ENCODE measurements at regions not wholly inside any gene's neighbourhood (a gene's known extent, or its start where the extent isn't known, plus 50 kb on each side); places are given as distances from the start of the nearest gene placed in this dataset.

GRCh38 chr2:195450552-195451113 lies 206.4 kb upstream of the SLC39A10 start:
- Histone ChIP-seq H3K9me3 (no peaks in the 10 kb centered on the region), H3K27ac (no peak overlapping the region), H3K36me3 (no peaks in the 10 kb centered on the region), H3K4me3 (ENCODE audit: low read depth in 1 of 2, low read length in 1 of 2) (no peak overlapping the region), H3K4me1 (ENCODE audit: control insufficient read depth in 1 of 2, insufficient read depth in 1 of 2, low read depth in 1 of 2, low read length in 1 of 2) (no peaks in the 10 kb centered on the region), H3K27me3 (no peaks in the 10 kb centered on the region)
- TF ChIP-seq, protein P1, sequence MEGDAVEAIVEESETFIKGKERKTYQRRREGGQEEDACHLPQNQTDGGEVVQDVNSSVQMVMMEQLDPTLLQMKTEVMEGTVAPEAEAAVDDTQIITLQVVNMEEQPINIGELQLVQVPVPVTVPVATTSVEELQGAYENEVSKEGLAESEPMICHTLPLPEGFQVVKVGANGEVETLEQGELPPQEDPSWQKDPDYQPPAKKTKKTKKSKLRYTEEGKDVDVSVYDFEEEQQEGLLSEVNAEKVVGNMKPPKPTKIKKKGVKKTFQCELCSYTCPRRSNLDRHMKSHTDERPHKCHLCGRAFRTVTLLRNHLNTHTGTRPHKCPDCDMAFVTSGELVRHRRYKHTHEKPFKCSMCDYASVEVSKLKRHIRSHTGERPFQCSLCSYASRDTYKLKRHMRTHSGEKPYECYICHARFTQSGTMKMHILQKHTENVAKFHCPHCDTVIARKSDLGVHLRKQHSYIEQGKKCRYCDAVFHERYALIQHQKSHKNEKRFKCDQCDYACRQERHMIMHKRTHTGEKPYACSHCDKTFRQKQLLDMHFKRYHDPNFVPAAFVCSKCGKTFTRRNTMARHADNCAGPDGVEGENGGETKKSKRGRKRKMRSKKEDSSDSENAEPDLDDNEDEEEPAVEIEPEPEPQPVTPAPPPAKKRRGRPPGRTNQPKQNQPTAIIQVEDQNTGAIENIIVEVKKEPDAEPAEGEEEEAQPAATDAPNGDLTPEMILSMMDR (IDR thresholded peaks at IDR 0.05): no peak

- Histone ChIP-seq H3K4me3 (ENCODE audit: low read depth in 1 of 2, low read length in 1 of 2) (no peak overlapping the region), H3K9me3 (no peaks in the 10 kb centered on the region), H3K4me1 (ENCODE audit: control insufficient read depth in 1 of 2, insufficient read depth in 1 of 2, low read depth in 1 of 2, low read length in 1 of 2) (no peaks in the 10 kb centered on the region), H3K27me3 (no peaks in the 10 kb centered on the region), H3K27ac (no peak overlapping the region), H3K36me3 (no peaks in the 10 kb centered on the region)
- TF ChIP-seq, protein P1 (IDR thresholded peaks at IDR 0.05): no peak
Measured at GRCh38 chr2:195447323-195447975, 209.6 kb upstream of the SLC39A10 start.

DNA sequence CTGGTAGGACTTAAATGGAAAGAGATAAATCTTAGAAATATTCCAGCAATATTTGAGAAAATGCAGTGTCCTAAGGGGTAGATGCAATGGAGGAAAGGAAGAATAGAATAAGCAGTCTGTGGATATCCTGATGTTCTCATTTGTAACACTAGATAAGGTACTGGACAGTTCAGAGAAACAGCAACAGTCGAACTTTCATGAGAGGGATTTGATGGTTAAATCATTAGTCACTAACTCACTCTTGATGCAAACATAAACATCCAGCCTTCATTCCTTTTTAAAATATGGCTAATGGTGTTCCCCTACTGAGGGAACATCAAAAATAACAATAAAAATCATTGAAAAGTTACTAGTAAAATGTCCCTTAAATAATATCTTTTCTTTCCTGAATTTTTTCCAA lies 211.4 kb upstream of the SLC39A10 start:
- TF ChIP-seq, protein P1 (IDR thresholded peaks at IDR 0.05): no peak
- no peaks in the 10 kb centered on the region for H3K4me1 ChIP-seq (ENCODE audit: control insufficient read depth in 1 of 2, insufficient read depth in 1 of 2, low read depth in 1 of 2, low read length in 1 of 2)
- no peak overlapping the region for H3K27ac ChIP-seq
- H3K27me3 ChIP-seq: no peaks in the 10 kb centered on the region
- H3K36me3 ChIP-seq: no peaks in the 10 kb centered on the region
- H3K9me3 ChIP-seq: no peaks in the 10 kb centered on the region
- H3K4me3 ChIP-seq (ENCODE audit: low read depth in 1 of 2, low read length in 1 of 2): no peak overlapping the region

DNA sequence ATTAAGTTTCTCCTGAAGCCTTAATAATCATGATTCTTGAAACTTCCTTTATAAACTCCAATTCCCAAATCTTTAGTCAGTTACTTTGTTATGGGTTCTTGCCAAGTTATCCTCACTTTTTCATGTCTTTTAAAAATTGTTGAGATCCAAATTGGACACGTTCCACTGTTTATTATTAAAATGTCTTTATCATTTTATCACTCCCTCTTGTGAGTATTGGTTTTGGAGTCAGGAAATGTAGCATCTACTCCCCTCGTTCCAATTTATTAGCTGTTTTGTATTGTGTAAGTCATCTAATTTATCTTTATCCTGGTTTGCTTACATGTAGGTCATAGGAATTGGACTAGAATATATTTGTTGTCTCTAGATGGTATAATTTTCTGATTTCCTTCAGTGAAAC lies 213.1 kb upstream of the SLC39A10 start:
- Histone ChIP-seq H3K4me1 (ENCODE audit: control insufficient read depth in 1 of 2, insufficient read depth in 1 of 2, low read depth in 1 of 2, low read length in 1 of 2) (no peaks in the 10 kb centered on the region), H3K9me3 (no peaks in the 10 kb centered on the region), H3K36me3 (no peaks in the 10 kb centered on the region), H3K4me3 (ENCODE audit: low read depth in 1 of 2, low read length in 1 of 2) (no peak overlapping the region), H3K27me3 (no peaks in the 10 kb centered on the region), H3K27ac (no peak overlapping the region)
- TF ChIP-seq, protein P1 (IDR thresholded peaks at IDR 0.05): no peak

- no peak overlapping the region for H3K27ac ChIP-seq
- no peaks in the 10 kb centered on the region for H3K27me3 ChIP-seq
- no peaks in the 10 kb centered on the region for H3K36me3 ChIP-seq
- H3K4me3 ChIP-seq (ENCODE audit: low read depth in 1 of 2, low read length in 1 of 2): no peak overlapping the region
- no peaks in the 10 kb centered on the region for H3K9me3 ChIP-seq
- no peaks in the 10 kb centered on the region for H3K4me1 ChIP-seq (ENCODE audit: control insufficient read depth in 1 of 2, insufficient read depth in 1 of 2, low read depth in 1 of 2, low read length in 1 of 2)
- TF ChIP-seq, protein P1 (IDR thresholded peaks at IDR 0.05): no peak
Measured at GRCh38 chr2:195442458-195443175, 214.4 kb upstream of the SLC39A10 start.
